Sciatic nerve (tissue), 2 donors: ENCODE measurements at regions not wholly inside any gene's neighbourhood (a gene's known extent, or its start where the extent isn't known, plus 50 kb on each side); places are given as distances from the start of the nearest gene placed in this dataset.
A peak's percentile ranks its signal among the peaks of the same experiment; 100 is the strongest.
"Not testable (repeated sequence)": the region's sequence is repeated elsewhere in the genome, so short reads cannot be mapped to it uniquely, and the experiment has no call there.

Experiments used
- ATAC-seq: fragments of 200-7000 bp; cut with Tn5 transposase; one replicate; pipeline ENCODE4 v1.9.1; 2020; ENCODE audit warnings: mild to moderate bottlenecking, moderate library complexity
- DNase-seq: peaks from one replicate; pipeline ENCODE4 v3.0.0-alpha.2; 2020; ENCODE audit warnings: low spot score
- intact Hi-C: fragments of 100-400 bp; cut with DNase I; formaldehyde crosslinking; loops from one replicate; pipeline ENCODE4 v1.14.2; 2022
- donor health status: DM: no; HTN: no; CAD: no.
- donor health status: DM: no; HTN: no; CAD: no.

DNA sequence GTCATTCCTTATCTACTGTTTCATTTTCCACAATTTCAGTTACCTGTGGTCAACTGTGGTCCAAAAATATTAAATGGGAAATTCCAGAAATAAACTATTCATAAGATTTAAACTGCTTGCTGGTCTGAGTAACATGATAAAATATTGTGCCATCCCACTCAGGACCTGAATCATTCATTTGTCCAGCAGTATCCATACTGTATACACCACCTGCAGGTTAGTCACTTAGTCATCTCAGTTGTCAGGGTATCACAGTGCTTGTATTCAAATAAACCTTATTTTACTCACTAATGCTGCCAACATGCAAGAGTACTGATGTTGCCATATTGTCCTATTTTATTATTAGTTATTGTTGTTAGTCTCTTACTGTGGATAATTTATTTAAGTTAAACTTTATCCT is 139.7 kb downstream of the FBXO4 start:
- DNase-seq (no peak), ATAC-seq (no peak)
- intact Hi-C loops: no loop called here

- ATAC-seq: no peak
- no peak for DNase-seq
- intact Hi-C loops: no loop called here
Observed at GRCh38 chr5:42066131-42066530, 141.1 kb downstream of the FBXO4 start.

DNA sequence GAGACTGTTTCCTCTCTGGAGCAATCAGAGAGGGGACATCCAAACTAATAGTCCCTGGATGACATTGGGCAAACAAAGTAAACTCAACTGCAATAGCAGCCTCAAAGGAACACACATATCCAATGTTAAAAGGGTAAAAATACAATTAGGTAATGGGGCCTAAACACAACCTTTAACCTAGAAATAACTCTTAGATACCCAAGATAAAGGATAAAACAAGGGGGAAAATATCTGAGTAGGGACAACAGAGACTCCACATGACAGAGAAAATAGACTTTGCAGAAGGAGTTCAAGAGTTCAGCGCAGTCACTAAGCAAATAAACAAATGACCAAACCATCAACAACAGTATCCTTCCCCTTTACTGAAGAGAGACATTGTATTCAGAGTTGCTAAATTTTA is 149.3 kb downstream of the FBXO4 start:
- ATAC-seq (no peak), DNase-seq (no peak)
- intact Hi-C loops: no loop called here

- intact Hi-C loops: no loop called here
- DNase-seq (no peak), ATAC-seq (no peak)
Observed at GRCh38 chr5:42089705-42090104, 164.6 kb downstream of the FBXO4 start.

DNA sequence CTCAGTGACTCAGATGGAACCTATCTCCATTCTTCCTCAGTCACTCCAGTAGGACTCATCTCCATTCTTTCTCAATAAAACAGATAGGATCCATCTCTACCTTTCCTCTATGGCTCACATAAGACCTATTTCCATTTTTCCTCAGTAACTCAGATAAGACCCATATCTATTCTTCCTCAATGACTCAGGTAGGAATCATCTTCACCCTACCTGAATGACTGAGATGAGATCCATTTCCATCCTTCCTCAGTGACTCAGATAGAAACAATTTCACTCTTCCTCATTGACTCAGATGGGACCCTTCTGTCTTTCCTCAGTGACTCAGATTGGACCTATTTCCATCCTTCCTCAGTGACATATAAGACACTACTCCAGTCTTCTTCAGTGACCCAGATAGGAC is 165.1 kb downstream of the FBXO4 start:
- DNase-seq: no peak
- intact Hi-C loops: no loop called here

GRCh38 chr5:42099846-42100245 is 174.8 kb downstream of the FBXO4 start:
- ATAC-seq, DNase-seq, intact Hi-C loops: not testable (repeated sequence)

More for the DNA sequence above, 165.1 kb downstream of the FBXO4 start:
- no peak for ATAC-seq

DNA sequence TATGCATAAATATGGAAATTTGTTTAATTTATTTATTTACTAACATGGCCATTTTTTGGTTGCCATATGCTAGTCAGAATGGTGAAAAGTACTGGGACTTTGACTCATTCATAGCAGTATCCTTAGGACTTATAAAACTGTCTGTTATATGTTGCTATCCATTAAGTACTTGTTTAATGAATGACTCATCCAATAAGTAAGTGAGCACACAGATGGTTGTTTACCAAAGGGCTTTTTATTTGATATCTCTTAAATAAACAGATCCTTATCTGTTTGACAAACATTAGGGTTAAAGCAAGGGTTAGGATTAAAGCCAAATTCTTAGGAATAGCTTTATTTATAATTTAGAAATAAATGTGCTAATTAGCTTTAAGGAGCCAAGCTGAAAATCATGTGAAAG is 183.4 kb downstream of the FBXO4 start:
- DNase-seq (no peak), ATAC-seq (no peak)
- intact Hi-C loops: no loop called here

DNA sequence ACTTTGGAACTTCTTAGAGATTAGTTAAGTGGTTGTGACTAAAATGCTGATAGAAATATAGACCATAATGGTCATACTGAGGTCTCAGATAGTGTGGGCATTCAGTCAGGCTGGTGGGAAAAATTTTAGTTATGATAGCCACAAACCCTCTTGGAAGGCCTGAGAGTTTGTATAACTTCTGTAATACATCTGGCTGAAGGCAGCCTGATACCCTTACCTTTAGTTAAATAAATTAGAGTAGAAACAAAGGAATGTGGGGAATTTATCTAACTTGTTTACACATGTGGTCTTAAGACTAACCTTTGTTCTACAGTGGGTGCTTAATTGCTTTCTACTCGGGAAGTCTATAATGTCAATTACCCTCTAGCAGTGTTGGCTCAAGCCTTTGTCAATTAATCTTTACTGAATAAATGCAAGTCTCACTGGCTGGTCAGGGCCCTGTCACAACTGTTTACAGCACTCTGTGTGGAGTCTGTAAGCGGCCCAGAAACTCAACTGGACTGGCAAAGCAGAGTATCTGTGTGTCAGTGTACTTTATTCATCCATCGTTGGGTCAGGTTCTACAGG is 184.0 kb downstream of the FBXO4 start:
- ATAC-seq (no peak), DNase-seq (no peak)
- intact Hi-C loops: no loop called here

DNA sequence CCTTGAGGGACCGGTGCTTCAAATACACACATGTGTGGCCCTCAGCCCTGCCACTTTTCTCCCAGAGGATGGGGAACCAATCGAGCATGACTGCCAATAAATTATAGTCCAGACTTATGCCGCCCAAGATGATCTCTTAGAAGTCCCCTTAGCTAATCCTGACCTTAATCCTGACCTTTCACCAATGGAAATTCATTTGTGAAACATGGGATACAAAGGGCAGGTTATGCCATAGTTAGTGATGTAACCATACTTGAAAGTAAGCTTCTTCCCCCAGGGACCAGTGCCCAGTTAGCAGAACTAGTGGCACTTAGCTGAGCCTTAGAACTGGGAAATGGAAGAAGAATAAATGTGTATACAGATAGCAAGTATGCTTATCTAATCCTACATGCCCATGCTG is 190.6 kb downstream of the FBXO4 start:
- DNase-seq, intact Hi-C loops, ATAC-seq: not testable (repeated sequence)

DNA sequence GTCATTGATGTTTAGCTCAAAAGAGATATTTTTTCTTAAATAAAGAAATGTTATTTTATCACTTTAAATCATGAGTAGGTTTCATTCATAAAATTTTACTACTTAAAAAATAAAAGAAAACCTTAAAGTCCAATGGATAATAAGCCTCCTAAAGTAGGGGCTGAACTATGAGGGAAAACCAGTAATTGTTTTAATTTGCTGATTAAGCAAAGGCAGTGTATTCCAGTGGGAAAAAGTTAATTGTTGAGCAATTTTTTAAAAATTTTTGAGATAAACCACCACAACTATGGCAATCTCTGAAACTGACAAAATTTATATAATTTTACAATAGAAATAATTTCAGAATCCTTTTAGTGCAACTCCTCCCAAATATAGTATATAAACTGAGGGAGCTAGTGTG is 195.0 kb downstream of the FBXO4 start:
- DNase-seq (no peak), ATAC-seq (no peak)
- intact Hi-C loops: no loop called here

DNA sequence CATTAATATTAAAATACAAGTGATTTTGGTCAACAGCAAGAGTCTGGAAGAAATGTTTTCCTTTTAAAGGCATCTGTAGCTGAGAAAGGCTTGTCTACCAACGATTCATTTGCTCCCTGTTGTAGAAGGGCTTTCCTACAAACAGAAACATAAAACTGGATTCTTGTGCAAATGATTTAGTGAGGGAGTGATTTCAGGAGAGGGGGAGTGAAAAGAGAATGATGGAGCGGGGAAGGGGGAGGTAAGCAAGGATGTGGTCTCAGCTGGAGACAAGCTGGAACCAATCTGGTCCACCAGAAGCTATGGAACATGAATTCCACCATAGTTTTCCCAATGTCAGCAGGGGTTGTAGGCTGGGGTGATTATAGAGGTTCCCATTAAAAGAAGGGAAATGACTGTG is 196.3 kb downstream of the FBXO4 start:
- ATAC-seq: no peak
- no peak for DNase-seq
- intact Hi-C loops: no loop called here

- no peak for DNase-seq
- intact Hi-C loops: no loop called here
- no peak for ATAC-seq
Observed at GRCh38 chr5:42131081-42131480, 206.0 kb downstream of the FBXO4 start.

DNA sequence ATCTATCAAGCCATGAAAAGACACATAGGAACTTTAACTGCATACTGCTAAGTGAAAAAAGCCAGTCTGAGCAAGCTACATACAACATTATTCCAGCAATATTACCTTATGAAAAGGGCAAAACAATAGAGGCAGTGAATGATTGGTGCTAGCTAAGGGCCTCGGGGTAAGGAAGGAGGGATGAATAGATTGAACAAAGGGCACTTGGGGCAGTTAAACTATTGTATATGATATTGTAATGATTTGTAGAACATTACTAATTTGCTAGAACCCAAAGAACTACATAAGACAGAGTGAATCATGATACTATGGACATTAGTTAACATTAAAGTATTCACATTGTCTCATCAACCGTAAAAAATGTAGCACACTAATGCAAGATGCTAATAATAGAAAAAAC is 218.3 kb downstream of the FBXO4 start:
- ATAC-seq (no peak), DNase-seq (no peak)
- intact Hi-C loops: no loop called here

DNA sequence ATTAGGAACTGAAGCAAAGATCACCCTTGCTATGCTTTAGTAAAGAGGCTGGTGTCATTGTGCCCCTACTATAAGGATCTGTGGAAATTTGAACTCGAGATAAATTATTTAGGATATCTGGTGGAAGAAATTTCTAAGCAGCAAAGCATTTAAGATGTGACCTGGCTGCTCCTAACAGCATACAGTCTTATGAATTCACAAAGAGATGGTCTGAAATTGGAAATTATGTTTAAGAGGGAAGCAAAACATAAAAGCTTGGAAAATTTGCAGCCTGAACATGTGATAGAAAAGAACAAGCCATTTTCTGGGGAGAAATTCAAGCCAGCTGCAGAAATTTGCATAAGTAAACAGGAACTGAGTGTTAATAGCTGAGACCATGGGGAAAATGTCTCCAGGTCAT is 223.7 kb downstream of the FBXO4 start:
- intact Hi-C loops: no loop called here
- DNase-seq: no peak
- no peak for ATAC-seq

- intact Hi-C loops: no loop called here
- ATAC-seq: no peak
- no peak for DNase-seq
Observed at GRCh38 chr5:42157215-42157614, 232.1 kb downstream of the FBXO4 start.

GRCh38 chr5:42163083-42163482 is 238.0 kb downstream of the FBXO4 start:
- ATAC-seq: no peak
- no peak for DNase-seq
- intact Hi-C loops: no loop called here

DNA sequence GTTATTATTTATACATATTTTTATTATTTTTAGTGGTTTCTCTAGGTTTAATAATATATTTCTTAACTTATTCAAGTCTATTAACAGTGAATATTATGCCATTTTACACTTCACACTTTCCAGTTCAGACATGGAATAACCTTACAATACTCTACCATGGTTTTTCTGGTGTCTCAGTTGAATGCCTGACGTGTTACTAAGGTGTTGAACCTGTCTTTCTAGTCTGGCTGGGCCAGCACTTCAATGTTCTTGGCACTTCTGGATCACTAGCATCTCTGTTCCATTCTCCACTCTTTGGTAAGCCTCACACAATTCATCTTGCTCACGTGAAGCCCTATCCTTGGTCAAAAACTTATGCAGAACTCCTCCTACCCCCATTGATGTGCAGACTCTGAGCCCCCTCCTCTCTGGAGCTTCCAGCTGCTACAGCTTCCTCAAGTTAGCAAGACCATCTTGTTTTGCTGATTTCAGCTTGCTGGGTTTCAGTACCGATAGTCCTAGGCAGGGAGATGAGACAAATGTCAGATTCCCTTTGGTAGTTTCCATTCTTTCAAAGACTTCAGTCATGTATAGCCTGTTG is 243.1 kb downstream of the FBXO4 start:
- ATAC-seq: no peak
- no peak for DNase-seq
- intact Hi-C loops: no loop called here

GRCh38 chr5:42176118-42176517 is 247.1 kb upstream of the GHR start:
- peak; percentile 83 for ATAC-seq
- DNase-seq, intact Hi-C loops: not testable (repeated sequence)

DNA sequence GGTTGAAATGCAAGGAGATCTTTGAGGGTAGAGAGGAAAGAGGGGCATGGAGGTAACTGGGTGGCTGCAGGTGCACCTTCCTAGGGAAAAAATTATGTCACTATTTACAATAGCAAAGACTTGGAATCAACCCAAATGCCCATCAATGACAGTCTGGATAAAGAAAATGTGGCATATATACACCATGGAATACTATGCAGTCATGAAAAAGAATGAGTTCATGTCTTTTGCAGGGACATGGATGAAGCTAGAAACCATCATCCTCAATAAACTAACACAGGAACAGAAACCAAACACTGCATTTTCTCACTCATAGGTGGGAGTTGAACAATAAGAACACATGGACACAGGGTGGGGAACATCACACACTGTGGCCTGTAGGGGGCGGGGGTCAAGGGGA is 243.4 kb upstream of the GHR start:
- DNase-seq, intact Hi-C loops, ATAC-seq: not testable (repeated sequence)

DNA sequence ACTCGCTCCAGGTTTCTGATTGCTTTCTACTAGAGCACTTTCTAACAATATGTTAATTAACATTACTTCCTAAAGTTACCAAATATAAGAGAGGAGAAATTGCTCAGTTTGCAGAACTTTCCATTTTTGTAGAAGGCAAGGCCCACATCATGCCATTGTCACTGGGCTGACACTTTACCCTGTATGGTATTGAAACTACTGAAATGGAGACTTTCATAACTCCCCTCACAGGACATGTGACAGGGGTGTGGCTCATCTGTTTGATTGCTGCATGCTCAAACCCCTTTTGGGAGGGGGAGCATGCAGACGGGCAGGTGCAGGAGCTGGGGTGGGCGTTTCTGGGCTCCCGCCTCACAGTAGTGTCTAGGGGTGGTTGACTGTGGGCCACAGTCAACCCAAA is 206.3 kb upstream of the GHR start:
- intact Hi-C loops: no loop called here
- DNase-seq (no peak), ATAC-seq (no peak)

- intact Hi-C loops: no loop called here
- ATAC-seq (no peak), DNase-seq (no peak)
Observed at GRCh38 chr5:42217791-42218190, 205.4 kb upstream of the GHR start.
